GM19372 (cell line): ENCODE measurements at regions not wholly inside any gene's neighbourhood (a gene's known extent, or its start where the extent isn't known, plus 50 kb on each side); places are given as distances from the start of the nearest gene placed in this dataset.

Experiments used
- ATAC-seq: cut with Tn5 transposase; IDR thresholded peaks from one replicate; pipeline ENCODE4 v1.9.1; 2021; ENCODE audit warnings: mild to moderate bottlenecking, low read depth, moderate library complexity; ENCODE audit not compliant: unreplicated experiment

DNA sequence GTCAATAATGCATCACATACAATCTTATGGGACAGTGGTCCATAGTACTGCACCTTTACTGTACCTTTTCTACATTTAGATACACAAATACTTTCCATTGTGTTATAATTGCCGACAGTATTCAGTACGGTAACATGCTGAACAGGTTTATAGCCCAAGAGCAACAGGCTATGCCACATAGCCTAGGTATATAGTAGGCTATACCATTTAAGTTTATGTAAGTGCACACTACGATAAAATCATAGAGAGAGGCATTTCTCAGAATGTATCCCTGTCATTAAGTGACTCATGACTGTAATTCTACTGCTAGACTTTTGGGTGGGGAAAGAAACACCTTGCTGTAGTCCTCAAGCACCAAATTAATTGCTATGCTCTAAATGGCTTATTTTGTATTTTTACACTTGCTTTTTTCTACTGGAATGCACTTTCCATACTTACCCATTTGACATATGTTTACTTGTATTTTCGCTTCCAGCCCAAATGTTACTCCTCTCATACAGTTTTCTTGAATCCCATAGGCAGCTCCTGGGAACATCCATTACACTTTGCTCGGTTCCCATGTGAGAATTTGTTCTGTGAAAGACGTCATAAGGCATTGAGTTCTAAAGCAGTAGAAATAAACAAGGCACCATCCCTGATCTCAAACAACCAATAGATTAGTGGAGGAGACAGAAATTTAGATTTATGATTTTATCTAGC lies 714.0 kb upstream of the ID2 start:
- no peak for ATAC-seq

DNA sequence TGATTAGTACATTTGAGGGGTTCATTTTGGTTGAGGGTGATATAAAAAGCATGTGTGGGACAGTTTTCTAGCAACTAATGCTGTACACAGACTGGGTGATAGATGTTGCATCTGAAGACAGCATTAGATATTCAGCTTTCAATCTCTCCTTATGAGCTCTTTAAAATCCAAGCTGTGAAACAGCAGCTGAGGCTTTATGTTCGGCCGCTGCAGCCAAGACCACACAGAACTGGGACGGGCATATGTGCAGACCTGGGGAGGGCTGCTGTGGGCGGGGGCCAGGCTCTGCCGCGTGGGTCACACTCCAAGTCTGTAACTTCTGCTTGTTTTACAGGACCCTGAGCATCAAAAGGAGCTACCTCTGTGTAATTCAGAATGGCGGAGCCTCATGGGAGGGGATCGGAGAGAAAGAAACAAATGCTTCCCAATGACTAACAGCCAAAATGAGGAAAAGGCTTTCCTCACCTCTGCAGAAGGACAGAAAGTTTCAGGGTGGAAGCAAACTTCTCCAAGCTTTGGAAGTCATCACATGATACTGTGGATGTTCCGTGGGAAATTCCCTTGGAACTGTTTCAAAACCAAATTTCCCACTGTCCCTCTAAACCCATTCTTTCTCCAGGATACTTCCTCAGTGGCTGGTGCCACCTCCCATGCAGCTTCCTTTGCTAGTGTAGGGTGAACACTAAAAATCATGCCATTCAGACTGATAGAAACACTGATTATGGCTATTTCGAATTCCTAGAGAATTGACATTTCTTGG lies 711.9 kb upstream of the ID2 start:
- ATAC-seq, result no peak

DNA sequence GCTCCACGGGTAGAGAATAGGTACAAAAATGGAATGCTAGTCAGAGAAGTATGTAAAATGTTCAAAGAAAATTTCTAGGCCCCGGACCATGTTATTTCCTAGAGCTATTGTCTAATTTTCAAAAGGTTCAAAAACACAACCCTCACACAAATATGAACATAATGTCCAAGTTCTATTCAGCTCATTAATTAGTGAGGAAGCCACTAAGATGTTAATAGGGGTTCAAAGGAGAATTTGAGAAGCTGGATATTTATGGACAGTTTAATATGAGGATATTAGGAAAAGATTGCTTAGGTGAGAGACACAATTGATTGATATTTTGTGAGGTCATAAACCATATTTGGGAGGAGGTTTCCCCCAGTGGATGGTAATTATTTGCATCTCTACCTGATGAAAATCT lies 710.6 kb upstream of the ID2 start:
- ATAC-seq, result no peak

DNA sequence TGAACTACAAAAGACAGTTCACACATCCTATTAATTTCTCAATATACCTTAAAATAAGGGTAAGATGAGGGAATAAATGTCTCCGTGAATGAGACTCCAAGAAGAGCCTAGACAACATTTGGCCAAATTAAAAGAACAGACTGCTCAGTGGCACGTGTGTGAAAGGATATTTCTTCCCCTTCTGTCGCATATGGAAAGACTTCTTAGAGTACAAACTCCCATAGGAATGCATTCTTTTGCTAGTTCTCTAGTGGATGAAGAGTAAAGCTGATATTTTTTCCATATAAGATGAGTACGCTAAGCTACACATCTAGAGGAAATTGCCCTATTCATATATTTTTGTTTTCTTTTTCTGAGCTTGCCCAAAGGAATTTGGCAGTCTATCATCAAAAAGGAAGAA lies 710.0 kb upstream of the ID2 start:
- no peak for ATAC-seq

DNA sequence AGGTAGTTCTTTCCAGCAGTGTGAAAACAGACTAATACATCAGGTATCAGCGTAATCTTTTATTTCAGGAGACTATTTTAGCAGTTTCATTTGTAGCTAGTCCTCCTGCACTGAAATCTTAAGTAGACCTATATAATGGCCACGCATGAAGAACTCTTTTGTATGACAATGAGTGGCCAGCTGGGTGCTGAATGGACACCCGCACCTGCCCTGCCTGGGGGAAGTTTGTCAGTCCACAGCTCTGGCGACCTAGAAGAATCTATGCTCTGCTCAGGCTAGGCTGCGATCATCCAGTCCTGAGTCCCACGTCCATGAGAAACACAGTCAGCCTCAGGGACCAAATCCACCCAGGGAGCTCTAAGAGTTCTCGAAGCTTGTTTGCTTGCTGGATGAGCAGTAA lies 709.2 kb upstream of the ID2 start:
- ATAC-seq, result no peak

DNA sequence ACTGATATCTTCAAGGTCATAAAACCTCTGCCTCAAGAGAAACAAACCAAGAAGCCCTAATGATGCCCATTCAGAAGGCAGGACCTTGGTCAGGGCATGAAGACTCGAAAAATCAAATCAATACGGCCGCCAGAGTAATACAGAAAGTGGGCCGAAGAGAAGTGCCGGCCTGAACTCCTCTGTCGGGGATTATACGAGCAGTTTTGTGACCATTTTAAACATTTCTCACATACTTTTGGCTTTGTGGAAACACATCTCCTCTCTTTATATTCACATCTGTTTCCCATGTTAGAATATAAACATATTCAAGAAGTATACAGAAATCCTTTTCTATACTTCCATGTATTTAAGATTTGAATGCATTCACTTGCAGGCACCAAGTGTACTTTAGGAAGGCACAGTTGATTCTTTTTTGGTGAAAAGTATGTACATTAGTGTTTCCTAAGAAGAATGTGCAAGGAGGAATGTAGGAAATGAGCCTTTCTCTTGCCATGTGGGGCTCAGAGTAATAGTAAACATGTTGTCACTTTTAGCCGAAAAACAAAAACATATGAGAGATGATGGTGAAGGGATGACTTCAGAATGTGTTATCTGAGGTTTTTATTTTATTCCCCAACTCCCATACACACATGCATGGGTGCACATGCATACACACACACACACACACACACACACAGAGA lies 707.9 kb upstream of the ID2 start:
- no peak for ATAC-seq

DNA sequence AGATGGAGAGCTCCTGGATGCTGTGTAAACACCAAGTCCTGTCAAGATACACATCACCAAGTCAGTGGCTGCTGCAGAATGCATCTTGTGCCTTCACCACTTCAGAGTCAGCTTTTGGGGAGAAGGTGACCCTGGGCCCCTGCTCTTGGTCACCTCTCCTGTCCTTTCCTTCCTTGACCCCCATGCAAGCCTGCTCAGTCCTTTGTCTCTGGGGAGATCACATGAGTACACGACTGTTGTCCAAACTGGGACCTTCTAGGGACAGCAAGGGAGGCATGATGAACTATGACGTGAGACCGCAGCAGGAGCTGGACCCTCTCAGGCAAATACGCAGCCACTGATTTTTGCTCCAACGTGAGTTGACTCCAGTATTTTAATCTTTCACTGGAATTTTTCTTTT lies 706.9 kb upstream of the ID2 start:
- ATAC-seq, result no peak

DNA sequence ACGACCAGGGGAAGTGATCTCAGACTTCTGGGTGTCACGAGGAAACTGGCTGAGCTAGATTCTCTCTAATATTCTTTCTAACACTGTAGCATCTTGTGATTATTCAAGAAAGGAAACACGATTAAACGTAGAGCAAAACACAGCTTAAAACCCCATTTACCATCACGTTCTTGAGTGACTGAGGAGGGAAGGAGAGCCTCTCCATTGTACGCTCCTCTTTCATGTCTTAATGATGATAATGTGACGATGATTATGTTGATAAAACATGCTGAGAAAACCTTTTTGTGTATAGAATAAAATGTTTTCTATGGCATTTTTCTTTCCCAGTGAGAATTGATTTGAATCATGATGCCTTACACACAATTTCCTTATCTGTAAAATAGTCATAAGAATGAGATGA lies 705.6 kb upstream of the ID2 start:
- ATAC-seq, result no peak

DNA sequence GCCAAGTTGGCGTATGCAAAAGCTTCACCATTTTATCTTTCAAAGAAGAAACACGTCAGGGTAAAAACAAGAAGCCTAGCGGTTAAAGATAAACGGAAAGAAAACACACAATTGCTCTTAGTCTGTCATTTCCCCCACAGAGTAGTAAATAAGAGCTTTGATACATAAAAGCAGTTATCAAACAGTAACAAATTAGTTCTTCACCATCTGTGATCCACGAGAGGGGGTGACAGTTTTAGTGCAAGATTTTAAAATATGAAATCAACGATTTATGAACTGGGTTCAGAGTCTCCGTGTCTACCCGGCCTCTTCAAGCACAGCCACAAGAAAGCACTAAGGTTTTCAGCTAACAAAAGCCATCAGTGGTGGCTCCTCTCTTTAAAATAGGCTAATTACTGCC lies 703.9 kb upstream of the ID2 start:
- no peak for ATAC-seq

DNA sequence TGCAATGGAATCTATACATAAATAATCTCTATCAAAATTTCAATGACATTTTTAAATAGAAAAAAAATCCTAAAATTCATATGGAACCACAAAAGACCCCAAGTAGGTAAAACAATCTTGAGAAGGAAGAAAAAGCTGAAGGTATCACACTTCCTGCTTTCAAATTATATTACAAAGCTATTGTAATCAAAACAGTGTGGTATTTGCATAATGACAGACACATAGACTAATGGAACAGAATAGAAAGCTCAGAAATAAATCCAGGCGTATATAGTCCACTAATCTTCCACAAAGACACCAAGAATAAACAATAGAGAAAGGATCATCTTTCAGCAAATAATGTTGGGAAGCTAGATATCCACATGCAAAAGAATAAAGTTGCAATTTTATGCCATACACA lies 699.8 kb upstream of the ID2 start:
- no peak for ATAC-seq

DNA sequence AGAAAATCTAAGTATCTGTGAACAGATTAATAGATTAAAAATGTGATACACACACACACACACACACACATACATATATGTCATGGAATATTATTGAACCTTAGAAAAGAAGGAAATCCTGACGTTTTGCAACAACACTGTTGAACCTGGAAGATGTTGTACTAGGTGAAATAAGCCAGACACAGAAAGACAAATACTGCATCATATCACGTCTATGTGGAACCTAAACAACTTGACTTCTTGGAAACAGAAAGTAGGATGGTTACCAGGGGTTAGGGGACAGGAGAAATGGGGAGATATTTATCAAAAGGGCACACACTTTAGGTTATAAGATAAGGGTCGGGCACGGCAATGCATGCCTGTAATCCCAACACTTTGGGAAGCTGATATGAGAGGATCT lies 698.4 kb upstream of the ID2 start:
- no peak for ATAC-seq

DNA sequence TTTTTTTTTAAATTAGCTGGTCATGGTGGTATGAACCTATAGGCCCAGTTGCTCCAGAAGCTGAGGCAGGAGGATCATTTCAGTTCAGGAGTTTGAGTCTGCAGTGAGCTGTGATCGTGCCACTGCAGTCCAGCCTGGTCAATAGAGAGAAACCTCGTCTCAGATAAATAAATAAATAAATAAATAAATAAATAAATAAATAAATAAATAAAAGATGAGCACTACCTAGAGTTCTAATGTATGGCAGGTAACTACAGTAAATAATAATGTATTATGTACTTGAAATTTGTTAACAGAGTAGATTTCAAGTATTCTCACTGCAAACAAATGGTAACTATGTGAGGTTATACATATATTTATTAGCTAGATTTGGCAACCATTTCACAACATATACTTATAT lies 697.9 kb upstream of the ID2 start:
- ATAC-seq, result no peak

DNA sequence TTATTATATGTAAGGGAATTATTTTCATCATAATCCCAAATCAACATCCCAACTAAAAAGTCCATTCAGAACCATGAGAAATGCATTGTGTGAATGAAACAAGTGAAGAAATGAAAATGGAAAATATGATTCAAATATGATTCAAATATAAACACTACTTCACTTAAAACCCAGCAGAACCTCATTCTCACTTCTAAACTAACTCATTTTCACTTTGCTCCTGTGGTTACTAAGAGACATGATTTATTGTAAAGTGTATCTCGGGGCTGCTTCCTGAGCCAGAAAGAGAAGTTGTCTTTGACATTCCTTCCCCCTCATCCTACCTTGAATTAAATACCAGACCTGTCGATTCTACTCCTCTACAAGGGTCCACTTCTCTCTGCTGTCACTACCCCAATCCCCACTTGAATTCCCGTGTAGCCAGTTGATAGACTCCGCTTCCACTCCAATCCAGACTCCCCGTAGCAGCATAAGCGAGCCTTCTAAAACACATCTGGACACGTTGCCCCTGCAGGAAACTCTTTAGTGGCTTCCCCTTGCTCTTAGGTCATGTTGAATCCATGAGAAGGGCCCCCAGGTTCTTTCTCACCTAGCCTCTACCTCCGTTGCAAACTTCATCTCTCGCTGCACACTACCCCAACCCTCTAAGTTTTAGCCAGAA lies 697.0 kb upstream of the ID2 start:
- ATAC-seq, result no peak

DNA sequence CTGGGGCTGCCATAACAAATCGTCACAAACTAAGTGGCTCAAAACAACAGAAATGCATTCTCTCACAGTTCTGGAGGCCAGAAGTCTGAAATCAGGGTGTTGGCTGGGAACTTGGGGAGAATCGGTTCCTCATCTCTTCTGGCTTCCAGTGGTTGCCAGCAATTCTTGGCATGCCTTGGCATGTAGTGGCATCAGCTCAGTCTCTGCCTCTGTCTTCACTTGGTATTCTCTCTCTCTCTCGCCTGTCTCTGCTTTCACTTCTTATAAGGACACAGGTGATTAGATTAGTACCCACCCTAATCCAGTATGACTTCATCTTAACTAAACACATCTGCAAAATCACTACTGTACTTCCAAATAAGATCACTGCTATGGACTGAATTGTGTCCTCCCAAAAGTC lies 695.4 kb upstream of the ID2 start:
- no peak for ATAC-seq

DNA sequence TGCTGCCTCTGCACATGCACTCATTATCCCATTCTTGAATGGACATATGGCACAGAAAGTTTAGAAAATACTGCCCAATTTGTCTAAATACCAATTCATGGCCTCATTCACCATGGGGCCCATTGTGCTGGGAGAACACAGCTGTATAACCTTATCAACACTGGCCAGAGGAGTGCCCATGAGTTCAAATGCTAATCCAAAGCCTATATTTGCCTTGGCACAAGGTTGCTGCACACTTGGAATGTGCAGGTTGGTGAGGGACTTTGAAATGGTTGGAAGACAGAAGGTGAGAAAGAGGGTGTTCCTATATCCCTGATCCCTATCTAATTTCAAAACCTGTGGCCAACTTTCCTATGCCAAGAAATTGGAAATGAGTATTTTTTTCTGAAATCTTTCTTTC lies 693.9 kb upstream of the ID2 start:
- no peak for ATAC-seq

DNA sequence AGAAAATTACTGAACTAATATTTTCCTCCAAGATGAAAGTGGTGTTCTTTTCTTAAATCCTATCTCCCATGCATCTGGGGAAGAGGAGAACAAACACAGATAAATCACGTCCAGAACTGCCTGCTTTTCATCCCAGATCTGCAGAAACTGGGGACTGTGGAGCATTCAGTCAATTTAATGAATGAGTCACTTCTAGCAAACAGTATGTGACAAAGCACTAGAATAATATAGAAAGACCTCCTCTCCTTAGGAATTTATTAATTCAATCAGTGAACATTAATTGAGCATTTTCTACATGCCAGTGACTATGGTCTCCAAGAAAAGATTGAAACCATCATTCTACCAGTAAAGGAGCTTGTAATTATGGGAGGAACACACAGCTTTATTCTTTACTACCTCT lies 693.4 kb upstream of the ID2 start:
- ATAC-seq, result no peak

DNA sequence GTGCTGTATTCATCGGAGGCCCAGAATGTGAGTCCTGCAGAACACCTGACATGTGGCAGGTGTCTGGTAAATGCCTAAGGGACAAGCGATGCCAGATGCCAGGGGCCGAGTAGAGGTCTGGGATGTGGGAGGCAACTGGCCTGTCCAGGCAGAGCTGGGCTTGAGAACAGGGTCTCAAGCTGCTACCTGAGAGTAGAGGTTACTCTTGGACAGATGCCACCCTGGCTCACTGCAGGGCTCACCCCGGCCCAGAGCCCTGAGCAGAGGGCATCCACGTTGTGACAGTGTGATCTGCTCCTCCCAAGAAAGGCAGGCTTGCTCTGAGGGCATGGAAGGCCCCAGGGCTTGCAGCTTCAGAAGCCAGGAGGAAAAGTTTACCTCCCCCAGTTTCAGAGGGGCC lies 692.0 kb upstream of the ID2 start:
- no peak for ATAC-seq

DNA sequence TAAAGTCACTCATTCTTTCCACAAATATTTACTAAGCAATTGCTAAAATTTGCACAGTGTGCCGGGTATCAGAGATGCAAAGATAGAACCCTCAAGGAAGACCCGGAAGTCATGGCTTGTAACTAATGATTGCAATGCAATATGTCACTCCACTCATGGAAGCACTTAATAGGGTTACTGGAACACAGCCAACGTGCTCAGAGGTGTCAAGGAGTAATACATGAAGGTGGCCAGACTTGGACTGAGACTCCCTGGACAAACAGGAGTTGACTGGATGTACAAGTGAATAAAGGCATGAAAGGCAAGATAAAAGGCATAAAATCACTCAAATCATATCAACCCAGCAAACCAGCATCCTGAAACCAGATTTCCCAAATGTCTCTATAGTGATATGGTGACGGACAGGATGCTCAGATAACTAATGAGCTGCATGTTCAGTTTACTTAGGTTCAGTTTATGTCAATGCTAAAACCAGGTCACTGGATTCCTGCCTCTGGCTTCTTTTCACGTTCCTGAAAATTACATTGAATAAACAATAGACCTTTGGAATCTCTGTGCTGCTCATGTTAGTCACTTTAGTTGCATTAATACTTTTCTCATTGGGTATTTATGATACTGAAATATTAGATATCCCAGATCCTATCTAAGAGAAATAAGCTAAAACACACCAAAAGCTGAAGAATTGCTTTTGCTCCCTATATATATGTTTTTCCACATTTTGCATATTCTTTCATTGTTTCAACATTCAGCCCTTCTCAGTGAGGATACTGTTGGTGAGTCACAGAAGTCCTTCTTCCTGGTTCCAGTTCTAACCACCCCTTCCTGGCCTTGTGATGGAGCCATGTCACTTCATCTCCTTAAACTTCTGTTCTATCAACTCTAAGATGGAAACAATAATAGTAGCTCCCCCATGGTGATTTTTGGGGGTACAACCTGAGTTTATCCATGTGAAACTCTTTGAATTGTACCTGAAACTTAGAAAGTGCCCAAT lies 688.9 kb upstream of the ID2 start:
- no peak for ATAC-seq

DNA sequence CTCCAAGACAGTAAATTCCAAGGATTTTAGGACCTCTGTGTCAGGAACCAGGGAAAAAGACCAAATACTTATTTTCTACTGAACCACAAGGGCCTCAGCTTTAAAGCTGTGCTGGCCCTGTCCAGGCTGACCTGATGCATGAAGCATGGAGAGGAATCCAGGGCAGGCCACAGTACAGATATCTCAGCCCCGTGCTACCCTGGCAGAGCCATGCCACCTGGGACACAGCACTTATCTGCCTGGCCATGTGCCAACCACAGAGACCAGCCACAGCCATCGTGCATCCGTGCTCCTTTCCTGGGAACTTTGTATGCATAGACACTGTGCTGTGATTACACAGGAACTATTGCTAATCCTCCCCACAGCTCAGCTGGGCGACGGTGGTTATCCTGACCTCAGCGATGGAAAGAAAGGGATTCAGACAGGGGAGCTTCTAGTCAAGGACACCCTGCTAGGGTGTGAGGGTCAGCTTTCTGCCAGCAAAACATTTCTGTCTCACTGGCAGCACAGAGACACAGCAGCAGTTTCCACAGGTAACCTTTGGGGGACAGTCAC lies 687.4 kb upstream of the ID2 start:
- no peak for ATAC-seq

DNA sequence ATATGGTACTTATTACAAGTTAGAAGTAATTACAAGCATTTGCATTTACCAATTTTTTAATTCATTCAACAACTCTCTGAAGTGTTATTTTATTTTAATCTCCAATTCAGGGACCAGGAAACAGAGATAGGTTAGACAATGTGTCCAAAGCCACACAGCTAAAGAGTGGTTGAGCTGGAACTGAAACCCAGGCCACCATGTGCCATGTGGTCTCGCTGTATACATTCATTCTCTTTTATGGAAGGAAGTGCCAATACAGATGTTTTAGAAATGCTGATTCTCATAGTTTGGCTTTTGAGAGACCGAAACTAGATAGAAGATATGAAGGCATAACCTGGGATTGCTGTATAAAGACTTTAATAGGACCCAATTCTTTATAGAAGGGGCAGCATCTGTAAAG lies 684.6 kb upstream of the ID2 start:
- no peak for ATAC-seq
